ENCODE measurements at regions not wholly inside any gene's neighbourhood (a gene's known extent, or its start where the extent isn't known, plus 50 kb on each side); places are given as distances from the start of the nearest gene placed in this dataset.

GRCh38 chr2:60105906-60106305, 447.5 kb downstream of the BCL11A start:
- no peak overlapping the region for H3K27ac ChIP-seq
- 84% methylated on average over 7 of the region's 7 CpGs for WGBS
- no peaks in the 10 kb centered on the region for H3K9me3 ChIP-seq
- TF ChIP-seq CTCF (IDR thresholded peaks at IDR 0.05) (no peak), EP300 (IDR thresholded peaks at IDR 0.05) (no peak), POLR2AphosphoS5 (IDR thresholded peaks at IDR 0.05) (no peak), POLR2A (IDR thresholded peaks at IDR 0.05) (no peak)
- no peaks in the 10 kb centered on the region for H3K4me1 ChIP-seq
- no peaks in the 10 kb centered on the region for H3K27me3 ChIP-seq
- H3K36me3 ChIP-seq: no peaks in the 10 kb centered on the region
- no peak overlapping the region for H3K4me3 ChIP-seq
- DNase-seq (ENCODE audit: low spot score in 2 of 2): no peak

- DNase-seq (ENCODE audit: low spot score in 2 of 2): no peak
- no peaks in the 10 kb centered on the region for H3K4me1 ChIP-seq
- TF ChIP-seq EP300 (IDR thresholded peaks at IDR 0.05) (no peak), POLR2A (IDR thresholded peaks at IDR 0.05) (no peak), POLR2AphosphoS5 (IDR thresholded peaks at IDR 0.05) (no peak), CTCF (IDR thresholded peaks at IDR 0.05) (no peak)
- no peaks in the 10 kb centered on the region for H3K9me3 ChIP-seq
- H3K27me3 ChIP-seq: no peaks in the 10 kb centered on the region
- H3K4me3 ChIP-seq: no peak overlapping the region
- H3K27ac ChIP-seq: no peak overlapping the region
- WGBS: 49% methylated on average over 10 of the region's 10 CpGs
- no peaks in the 10 kb centered on the region for H3K36me3 ChIP-seq
These were observed 448.6 kb downstream of the BCL11A start for GRCh38 chr2:60104514-60105505.

- Histone ChIP-seq H3K27ac (no peak overlapping the region), H3K9me3 (no peaks in the 10 kb centered on the region), H3K27me3 (no peaks in the 10 kb centered on the region), H3K36me3 (no peaks in the 10 kb centered on the region), H3K4me1 (no peaks in the 10 kb centered on the region), H3K4me3 (no peak overlapping the region)
- TF ChIP-seq POLR2A (IDR thresholded peaks at IDR 0.05) (no peak), EP300 (IDR thresholded peaks at IDR 0.05) (no peak), POLR2AphosphoS5 (IDR thresholded peaks at IDR 0.05) (no peak), CTCF (IDR thresholded peaks at IDR 0.05) (no peak)
- DNase-seq (ENCODE audit: low spot score in 2 of 2): no peak
- 84% methylated on average over 11 of the region's 11 CpGs for WGBS
These were observed 453.4 kb downstream of the BCL11A start for GRCh38 chr2:60100034-60100433.

GRCh38 chr2:60098996-60099395, 454.5 kb downstream of the BCL11A start:
- 76% methylated on average over 3 of the region's 3 CpGs for WGBS
- no peaks in the 10 kb centered on the region for H3K36me3 ChIP-seq
- no peak for TF ChIP-seq EP300 (IDR thresholded peaks at IDR 0.05)
- no peak for TF ChIP-seq POLR2AphosphoS5 (IDR thresholded peaks at IDR 0.05)
- TF ChIP-seq POLR2A (IDR thresholded peaks at IDR 0.05): no peak
- no peak for TF ChIP-seq CTCF (IDR thresholded peaks at IDR 0.05)
- H3K27ac ChIP-seq: no peak overlapping the region
- H3K4me3 ChIP-seq: no peak overlapping the region
- no peaks in the 10 kb centered on the region for H3K9me3 ChIP-seq
- DNase-seq (ENCODE audit: low spot score in 2 of 2): no peak
- no peaks in the 10 kb centered on the region for H3K4me1 ChIP-seq
- H3K27me3 ChIP-seq: no peaks in the 10 kb centered on the region

GRCh38 chr2:60097298-60097697, 456.2 kb downstream of the BCL11A start:
- TF ChIP-seq EP300 (IDR thresholded peaks at IDR 0.05) (no peak), CTCF (IDR thresholded peaks at IDR 0.05) (no peak), POLR2A (IDR thresholded peaks at IDR 0.05) (no peak), POLR2AphosphoS5 (IDR thresholded peaks at IDR 0.05) (no peak)
- Histone ChIP-seq H3K4me3 (no peak overlapping the region), H3K27ac (no peak overlapping the region), H3K36me3 (no peaks in the 10 kb centered on the region), H3K9me3 (no peaks in the 10 kb centered on the region), H3K4me1 (no peaks in the 10 kb centered on the region), H3K27me3 (no peaks in the 10 kb centered on the region)
- no peak for DNase-seq (ENCODE audit: low spot score in 2 of 2)
- WGBS: 96% methylated on average over 11 of the region's 11 CpGs
